Esophagus muscularis mucosa (tissue), 3 donors: ENCODE measurements at regions not wholly inside any gene's neighbourhood (a gene's known extent, or its start where the extent isn't known, plus 50 kb on each side); places are given as distances from the start of the nearest gene placed in this dataset.

ENCODE experiments used
- POLR2A ChIP-seq: fragments of 450-650 bp; IDR thresholded peaks from one replicate; pipeline ENCODE4 v1.6.1; 2017; ENCODE audit warnings: antibody characterized with exemption, moderate library complexity, mild to moderate bottlenecking, low read depth
- TF ChIP-seq, protein P1 (sequence below), 3 experiments: fragments of 200-600 bp in 2 of 3; fragments of 450-650 bp in 1 of 3; sonication (generic) in 2 of 3; IDR thresholded peaks; one replicate each; pipeline ENCODE4 v1.5.1; 2017 to 2019; ENCODE audit warnings: antibody characterized with exemption in 3 of 3, mild to moderate bottlenecking in 2 of 3, moderate library complexity in 1 of 3

DNA sequence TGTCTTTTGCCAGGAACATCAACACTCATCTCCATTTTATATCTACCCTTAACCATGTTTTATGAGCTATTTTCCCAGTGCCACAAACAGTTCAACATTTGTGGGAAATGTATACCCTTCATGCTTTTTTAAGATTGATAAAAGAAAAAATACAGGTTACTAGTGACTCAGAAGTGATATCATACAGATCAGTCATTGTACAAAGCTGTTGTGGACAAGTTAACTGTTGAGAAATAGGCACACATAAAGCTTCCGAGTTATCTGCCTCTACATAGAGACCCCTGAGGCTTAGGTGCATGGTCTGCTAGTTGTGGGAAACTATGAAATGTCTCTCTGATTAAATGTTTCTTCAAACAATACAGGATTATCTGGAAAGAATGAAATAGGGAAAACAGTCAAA is 96.3 kb downstream of the LSM5 start:
- TF ChIP-seq, protein P1, sequence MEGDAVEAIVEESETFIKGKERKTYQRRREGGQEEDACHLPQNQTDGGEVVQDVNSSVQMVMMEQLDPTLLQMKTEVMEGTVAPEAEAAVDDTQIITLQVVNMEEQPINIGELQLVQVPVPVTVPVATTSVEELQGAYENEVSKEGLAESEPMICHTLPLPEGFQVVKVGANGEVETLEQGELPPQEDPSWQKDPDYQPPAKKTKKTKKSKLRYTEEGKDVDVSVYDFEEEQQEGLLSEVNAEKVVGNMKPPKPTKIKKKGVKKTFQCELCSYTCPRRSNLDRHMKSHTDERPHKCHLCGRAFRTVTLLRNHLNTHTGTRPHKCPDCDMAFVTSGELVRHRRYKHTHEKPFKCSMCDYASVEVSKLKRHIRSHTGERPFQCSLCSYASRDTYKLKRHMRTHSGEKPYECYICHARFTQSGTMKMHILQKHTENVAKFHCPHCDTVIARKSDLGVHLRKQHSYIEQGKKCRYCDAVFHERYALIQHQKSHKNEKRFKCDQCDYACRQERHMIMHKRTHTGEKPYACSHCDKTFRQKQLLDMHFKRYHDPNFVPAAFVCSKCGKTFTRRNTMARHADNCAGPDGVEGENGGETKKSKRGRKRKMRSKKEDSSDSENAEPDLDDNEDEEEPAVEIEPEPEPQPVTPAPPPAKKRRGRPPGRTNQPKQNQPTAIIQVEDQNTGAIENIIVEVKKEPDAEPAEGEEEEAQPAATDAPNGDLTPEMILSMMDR (IDR thresholded peaks at IDR 0.05) = no peak
- TF ChIP-seq POLR2A = no peak
